GM12865 (cell line): ENCODE measurements at regions not wholly inside any gene's neighbourhood (a gene's known extent, or its start where the extent isn't known, plus 50 kb on each side); places are given as distances from the start of the nearest gene placed in this dataset.
"Not testable (repeated sequence)": the region's sequence is repeated elsewhere in the genome, so short reads cannot be mapped to it uniquely, and the experiment has no call there.

Experiments used
- DNase-seq: peaks from one replicate; pipeline ENCODE4 v3.0.0; 2010; ENCODE audit warnings: low read depth
- H3K4me3 ChIP-seq: 2 replicates; pipeline ENCODE4 v1.5.1; 2011; ENCODE audit warnings: mild to moderate bottlenecking, low read depth, low read length, control low read depth
- CTCF ChIP-seq: IDR thresholded peaks from 2 replicates; pipeline ENCODE4 v1.5.1; 2011; ENCODE audit warnings: low read length, control low read depth, low read depth, inconsistent platforms; ENCODE audit not compliant: insufficient read depth; ENCODE audit errors: missing control alignments

DNA sequence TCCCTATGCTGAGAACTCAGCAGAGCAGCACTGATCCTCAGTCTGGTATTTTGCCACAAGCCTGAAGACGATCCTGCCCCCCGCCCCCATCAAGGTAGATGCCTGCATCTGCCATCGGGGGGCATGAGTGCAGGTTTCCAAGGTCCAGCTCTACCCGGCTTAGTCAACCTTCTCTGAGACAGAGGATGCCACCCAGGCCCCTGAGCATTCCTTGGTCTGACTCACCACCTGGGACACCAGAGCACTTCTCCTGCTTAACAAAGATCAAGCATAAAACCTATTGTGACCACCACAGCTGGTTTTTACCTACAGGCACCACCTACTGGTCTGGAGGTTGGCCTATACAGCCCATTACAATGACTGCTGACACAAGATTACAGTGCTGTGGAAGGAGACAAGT lies 1168.1 kb downstream of the PCDH19 start:
- no peak for DNase-seq
- TF ChIP-seq CTCF, result no peak
- H3K4me3 ChIP-seq, result no peak overlapping the region

GRCh38 chrX:99234384-99234783 lies 1175.7 kb downstream of the PCDH19 start:
- not testable (repeated sequence) for H3K4me3 ChIP-seq, DNase-seq

GRCh38 chrX:99192421-99192820 lies 1217.7 kb downstream of the PCDH19 start:
- no peak for DNase-seq
- no peak overlapping the region for H3K4me3 ChIP-seq
- no peak for TF ChIP-seq CTCF

- TF ChIP-seq CTCF, result no peak
- no peak for DNase-seq
- H3K4me3 ChIP-seq, result no peak overlapping the region
Measured at GRCh38 chrX:99184153-99184552, 1225.9 kb downstream of the PCDH19 start.

DNA sequence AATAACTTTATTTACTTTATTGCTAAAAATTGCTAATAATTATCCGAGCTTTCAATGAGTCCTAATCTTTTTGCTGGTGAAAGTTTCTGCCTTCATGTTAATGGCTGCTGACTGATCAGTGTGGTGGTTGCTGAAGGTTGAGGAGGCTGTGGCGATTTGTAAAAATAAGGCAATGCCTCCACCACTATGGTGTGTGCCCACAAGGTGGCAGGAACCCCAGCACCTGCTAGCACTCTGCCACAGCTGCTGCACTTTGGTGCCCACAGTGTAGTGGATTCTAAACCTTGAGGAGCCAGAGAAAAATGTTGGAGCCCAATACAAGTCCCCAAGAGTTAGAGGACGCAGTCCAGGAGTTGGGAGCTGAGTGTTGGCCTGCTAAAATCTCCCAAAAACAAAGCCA lies 1237.1 kb downstream of the PCDH19 start:
- no peak for TF ChIP-seq CTCF
- no peak overlapping the region for H3K4me3 ChIP-seq
- no peak for DNase-seq

GRCh38 chrX:99142745-99143144 lies 1267.3 kb downstream of the PCDH19 start:
- no peak overlapping the region for H3K4me3 ChIP-seq
- TF ChIP-seq CTCF, result no peak
- DNase-seq, result no peak

- no peak overlapping the region for H3K4me3 ChIP-seq
- TF ChIP-seq CTCF, result no peak
- DNase-seq, result no peak
Measured at GRCh38 chrX:99137488-99137887, 1272.6 kb downstream of the PCDH19 start.

- no peak for DNase-seq
- H3K4me3 ChIP-seq, result no peak overlapping the region
- TF ChIP-seq CTCF, result no peak
Measured at GRCh38 chrX:99117011-99117410, 1293.1 kb downstream of the PCDH19 start.
